ENCODE measurements at regions not wholly inside any gene's neighbourhood (a gene's known extent, or its start where the extent isn't known, plus 50 kb on each side); places are given as distances from the start of the nearest gene placed in this dataset.

GRCh38 chr11:69545976-69546617 lies 64.6 kb downstream of the LINC01488 start:
- no peak for TF ChIP-seq CTCF (IDR thresholded peaks at IDR 0.05; ENCODE audit: low read depth, low read length)
- DNase-seq (ENCODE audit: extremely low read depth, low read depth) = no peak

- DNase-seq (ENCODE audit: extremely low read depth, low read depth) = no peak
- TF ChIP-seq CTCF (IDR thresholded peaks at IDR 0.05; ENCODE audit: low read depth, low read length) = no peak
Measured at GRCh38 chr11:69546735-69547370, 65.4 kb downstream of the LINC01488 start.

- no peak for TF ChIP-seq CTCF (IDR thresholded peaks at IDR 0.05; ENCODE audit: low read depth, low read length)
- DNase-seq (ENCODE audit: extremely low read depth, low read depth) = no peak
Measured at GRCh38 chr11:69550846-69551245, 69.4 kb downstream of the LINC01488 start.

- no peak for TF ChIP-seq CTCF (IDR thresholded peaks at IDR 0.05; ENCODE audit: low read depth, low read length)
- no peak for DNase-seq (ENCODE audit: extremely low read depth, low read depth)
Measured at GRCh38 chr11:69551963-69552362, 70.5 kb downstream of the LINC01488 start.

GRCh38 chr11:69552951-69553350 lies 71.5 kb downstream of the LINC01488 start:
- no peak for DNase-seq (ENCODE audit: extremely low read depth, low read depth)
- TF ChIP-seq CTCF (IDR thresholded peaks at IDR 0.05; ENCODE audit: low read depth, low read length) = no peak

GRCh38 chr11:69553416-69554357 lies 72.2 kb downstream of the LINC01488 start:
- no peak for TF ChIP-seq CTCF (IDR thresholded peaks at IDR 0.05; ENCODE audit: low read depth, low read length)
- DNase-seq (ENCODE audit: extremely low read depth, low read depth) = no peak

- TF ChIP-seq CTCF (IDR thresholded peaks at IDR 0.05; ENCODE audit: low read depth, low read length) = no peak
- DNase-seq (ENCODE audit: extremely low read depth, low read depth) = no peak
Measured at GRCh38 chr11:69554849-69555248, 73.4 kb downstream of the LINC01488 start.
